Transverse colon (tissue), 3 donors: ENCODE measurements at regions not wholly inside any gene's neighbourhood (a gene's known extent, or its start where the extent isn't known, plus 50 kb on each side); places are given as distances from the start of the nearest gene placed in this dataset.

Experiments used
- CTCF ChIP-seq, 5 experiments: fragments of 200-600 bp in 3 of 5; fragments of 450-650 bp in 2 of 5; sonication (generic) in 3 of 5; IDR thresholded peaks; 1 replicate in 2 of 5; 2 replicates in 3 of 5; pipeline ENCODE4 v1.5.1; 2016 to 2017; ENCODE audit warnings: antibody characterized with exemption in 5 of 5, inconsistent platforms in 3 of 5, mild to moderate bottlenecking in 2 of 5, moderate library complexity in 1 of 5
- EP300 ChIP-seq: sonication (generic); formaldehyde crosslinking; IDR thresholded peaks from one replicate; pipeline ENCODE4 v1.6.1; 2017; ENCODE audit warnings: antibody characterized with exemption, low read depth
- POLR2A ChIP-seq: fragments of 450-650 bp; IDR thresholded peaks from one replicate; pipeline ENCODE4 v1.6.1; 2016; ENCODE audit warnings: antibody characterized with exemption, mild to moderate bottlenecking, moderate library complexity

- no peak for TF ChIP-seq POLR2A
- no peak for TF ChIP-seq CTCF (IDR thresholded peaks at IDR 0.05)
- TF ChIP-seq EP300, result no peak
Measured at GRCh38 chr13:100904293-100904976, 229.8 kb upstream of the TMTC4 start.
